Peyer's patch (tissue), 4 donors: ENCODE measurements at regions not wholly inside any gene's neighbourhood (a gene's known extent, or its start where the extent isn't known, plus 50 kb on each side); places are given as distances from the start of the nearest gene placed in this dataset.

Experiments
- POLR2A ChIP-seq, 2 donors: fragments of 450-650 bp; IDR thresholded peaks; one replicate each; pipeline ENCODE4 v1.5.1; 2017; ENCODE audit warnings: antibody characterized with exemption in 2 of 2, mild to moderate bottlenecking in 2 of 2, moderate library complexity in 2 of 2
- TF ChIP-seq, protein P1 (sequence below), 6 experiments: fragments of 450-650 bp in 4 of 6; fragments of 200-600 bp in 2 of 6; sonication (generic) in 1 of 6; IDR thresholded peaks; one replicate each; pipeline ENCODE4 v1.5.1; 2017 to 2019; ENCODE audit warnings: antibody characterized with exemption in 6 of 6, mild to moderate bottlenecking in 3 of 6, moderate library complexity in 1 of 6

DNA sequence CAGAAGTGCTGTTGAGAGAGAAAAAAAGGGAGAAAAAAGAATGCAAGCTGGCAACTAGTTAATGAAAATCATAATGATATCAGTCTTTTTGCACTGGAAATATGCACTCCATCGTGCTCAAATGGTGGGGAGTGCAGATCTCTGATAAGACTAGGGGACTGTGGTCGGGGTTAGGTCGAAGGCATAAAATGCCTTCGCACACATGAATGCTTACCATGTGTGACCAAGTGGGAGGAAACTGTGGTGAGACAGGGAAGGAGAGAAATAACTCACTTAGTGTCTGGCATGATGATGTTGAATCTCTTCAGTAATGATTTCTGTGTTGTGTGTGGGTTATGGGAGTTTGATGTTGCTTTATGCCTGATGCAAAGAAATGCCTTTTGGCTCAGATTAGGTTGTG lies 358.9 kb downstream of the FBXO8 start:
- TF ChIP-seq, protein P1, sequence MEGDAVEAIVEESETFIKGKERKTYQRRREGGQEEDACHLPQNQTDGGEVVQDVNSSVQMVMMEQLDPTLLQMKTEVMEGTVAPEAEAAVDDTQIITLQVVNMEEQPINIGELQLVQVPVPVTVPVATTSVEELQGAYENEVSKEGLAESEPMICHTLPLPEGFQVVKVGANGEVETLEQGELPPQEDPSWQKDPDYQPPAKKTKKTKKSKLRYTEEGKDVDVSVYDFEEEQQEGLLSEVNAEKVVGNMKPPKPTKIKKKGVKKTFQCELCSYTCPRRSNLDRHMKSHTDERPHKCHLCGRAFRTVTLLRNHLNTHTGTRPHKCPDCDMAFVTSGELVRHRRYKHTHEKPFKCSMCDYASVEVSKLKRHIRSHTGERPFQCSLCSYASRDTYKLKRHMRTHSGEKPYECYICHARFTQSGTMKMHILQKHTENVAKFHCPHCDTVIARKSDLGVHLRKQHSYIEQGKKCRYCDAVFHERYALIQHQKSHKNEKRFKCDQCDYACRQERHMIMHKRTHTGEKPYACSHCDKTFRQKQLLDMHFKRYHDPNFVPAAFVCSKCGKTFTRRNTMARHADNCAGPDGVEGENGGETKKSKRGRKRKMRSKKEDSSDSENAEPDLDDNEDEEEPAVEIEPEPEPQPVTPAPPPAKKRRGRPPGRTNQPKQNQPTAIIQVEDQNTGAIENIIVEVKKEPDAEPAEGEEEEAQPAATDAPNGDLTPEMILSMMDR (IDR thresholded peaks at IDR 0.05): no peak
- TF ChIP-seq POLR2A (IDR thresholded peaks at IDR 0.05): no peak
